CD4-positive, alpha-beta T cell (primary cell): ENCODE measurements at regions not wholly inside any gene's neighbourhood (a gene's known extent, or its start where the extent isn't known, plus 50 kb on each side); places are given as distances from the start of the nearest gene placed in this dataset.

Source experiments
- ATAC-seq: fragments of 200-7000 bp; cut with Tn5 transposase; one replicate; pipeline ENCODE4 v1.10.0; 2022; ENCODE audit warnings: mild to moderate bottlenecking; ENCODE audit not compliant: poor library complexity
- CTCF ChIA-PET: fragments of 350-600 bp; sonication (Branson Sonifier 250); formaldehyde crosslinking; loops from one replicate; lab custom pipeline; 2021; ENCODE audit warnings: antibody characterized with exemption, inconsistent platforms; lab: Charles Lee
- POLR2A ChIA-PET: fragments of 350-600 bp; sonication (Branson Sonifier 250); formaldehyde crosslinking; loops from one replicate; lab custom pipeline; 2021; ENCODE audit warnings: antibody characterized with exemption, inconsistent platforms; lab: Charles Lee
- DNase-seq, 14 experiments: peaks; one replicate each; pipeline ENCODE4 v3.0.0-alpha.2; 2013 to 2020; ENCODE audit warnings: mixed read lengths in 2 of 14
- H3K27ac ChIP-seq, 2 donors: one replicate each; pipeline versions ENCODE4 v1.5.1 to v1.7.0; 2013; ENCODE audit warnings: low read length in 2 of 2, low read depth in 1 of 2, mild to moderate bottlenecking in 1 of 2
- H3K27me3 ChIP-seq, 2 experiments: 1 replicate in 1 of 2; 2 replicates in 1 of 2; pipeline versions ENCODE4 v1.6.1 to v1.7.0; 2013; ENCODE audit warnings: low read length in 2 of 2, control low read depth in 1 of 2, mild to moderate bottlenecking in 1 of 2, moderate library complexity in 1 of 2; ENCODE audit not compliant: insufficient read depth in 2 of 2, control insufficient read depth in 1 of 2
- H3K36me3 ChIP-seq: one replicate; pipeline ENCODE4 v1.6.1; 2013; ENCODE audit warnings: low read length, control low read depth; ENCODE audit not compliant: insufficient read depth
- H3K4me1 ChIP-seq: one replicate; pipeline ENCODE4 v1.6.1; 2013; ENCODE audit warnings: low read length, control low read depth; ENCODE audit not compliant: insufficient read depth
- H3K4me3 ChIP-seq: one replicate; pipeline ENCODE4 v1.5.1; 2013; ENCODE audit warnings: mild to moderate bottlenecking, low read length, moderate library complexity
- H3K9me3 ChIP-seq, 2 experiments: 1 replicate in 1 of 2; 2 replicates in 1 of 2; pipeline versions ENCODE4 v1.6.1 to v1.7.0; 2013; ENCODE audit warnings: low read length in 2 of 2, mild to moderate bottlenecking in 2 of 2, control low read depth in 1 of 2, moderate library complexity in 1 of 2; ENCODE audit not compliant: control insufficient read depth in 1 of 2, insufficient read depth in 1 of 2
- H3K27ac Mint-ChIP-seq: one replicate; pipeline ENCODE4 v1.8.0; 2020; ENCODE audit warnings: mixed read lengths
- H3K27me3 Mint-ChIP-seq: one replicate; pipeline ENCODE4 v1.8.0; 2021; ENCODE audit warnings: mixed read lengths
- H3K36me3 Mint-ChIP-seq: one replicate; pipeline ENCODE4 v1.8.0; 2021; ENCODE audit warnings: low read depth, mixed read lengths
- H3K4me1 Mint-ChIP-seq: one replicate; pipeline ENCODE4 v1.8.0; 2021; ENCODE audit warnings: low read depth, mixed read lengths
- H3K4me3 Mint-ChIP-seq: one replicate; pipeline ENCODE4 v1.8.0; 2020; ENCODE audit warnings: mild to moderate bottlenecking, mixed read lengths
- H3K9me3 Mint-ChIP-seq: one replicate; pipeline ENCODE4 v1.8.0; 2020; ENCODE audit warnings: mixed read lengths
- intact Hi-C, 2 experiments: fragments of 100-400 bp; cut with DNase I in 1 of 2; cut with micrococcal nuclease in 1 of 2; formaldehyde crosslinking; loops; one replicate each; pipeline versions ENCODE4 v1.15.1 to v1.9.0; 2023 to 2025; cut with DNase I, micrococcal nuclease
- TF ChIP-seq, protein P1 (sequence below): fragments of 200-600 bp; IDR thresholded peaks from one replicate; pipeline ENCODE4 v1.8.0; 2022; ENCODE audit warnings: antibody characterized with exemption, mild to moderate bottlenecking

DNA sequence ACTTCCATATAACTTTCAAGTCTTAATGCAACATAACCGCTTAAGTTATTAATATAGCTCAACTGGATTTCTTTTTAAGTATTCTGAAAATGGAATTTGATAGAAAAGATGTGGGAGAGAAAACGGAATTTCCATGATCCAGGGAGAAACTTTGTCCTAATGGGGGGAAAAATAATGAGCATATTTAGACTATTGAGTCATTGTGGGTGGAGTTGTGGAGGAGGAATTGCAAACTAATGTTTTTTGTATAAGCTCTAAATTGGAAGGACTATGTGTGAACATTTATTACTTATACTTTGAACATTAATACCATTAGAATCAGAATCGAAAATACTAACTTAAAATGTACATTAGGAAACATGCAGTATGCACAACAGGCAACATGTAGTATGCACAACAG lies 159.9 kb upstream of the NEGR1 start:
- DNase-seq = no peak
- no peak for ATAC-seq
- Histone ChIP-seq H3K9me3 (peaks cover 0 to 4% of the 10 kb centered on the region in 2 experiments), H3K27me3 (no peaks in the 10 kb centered on the region), H3K27ac (no peak overlapping the region), H3K36me3 (no peaks in the 10 kb centered on the region), H3K4me1 (no peaks in the 10 kb centered on the region), H3K4me3 (no peak overlapping the region)
- ChIA-PET CTCF (no interaction called here), POLR2A (no interaction called here)
- no peaks in the 10 kb centered on the region for H3K27me3 Mint-ChIP-seq
- H3K4me1 Mint-ChIP-seq = no peaks in the 10 kb centered on the region
- TF ChIP-seq, protein P1, sequence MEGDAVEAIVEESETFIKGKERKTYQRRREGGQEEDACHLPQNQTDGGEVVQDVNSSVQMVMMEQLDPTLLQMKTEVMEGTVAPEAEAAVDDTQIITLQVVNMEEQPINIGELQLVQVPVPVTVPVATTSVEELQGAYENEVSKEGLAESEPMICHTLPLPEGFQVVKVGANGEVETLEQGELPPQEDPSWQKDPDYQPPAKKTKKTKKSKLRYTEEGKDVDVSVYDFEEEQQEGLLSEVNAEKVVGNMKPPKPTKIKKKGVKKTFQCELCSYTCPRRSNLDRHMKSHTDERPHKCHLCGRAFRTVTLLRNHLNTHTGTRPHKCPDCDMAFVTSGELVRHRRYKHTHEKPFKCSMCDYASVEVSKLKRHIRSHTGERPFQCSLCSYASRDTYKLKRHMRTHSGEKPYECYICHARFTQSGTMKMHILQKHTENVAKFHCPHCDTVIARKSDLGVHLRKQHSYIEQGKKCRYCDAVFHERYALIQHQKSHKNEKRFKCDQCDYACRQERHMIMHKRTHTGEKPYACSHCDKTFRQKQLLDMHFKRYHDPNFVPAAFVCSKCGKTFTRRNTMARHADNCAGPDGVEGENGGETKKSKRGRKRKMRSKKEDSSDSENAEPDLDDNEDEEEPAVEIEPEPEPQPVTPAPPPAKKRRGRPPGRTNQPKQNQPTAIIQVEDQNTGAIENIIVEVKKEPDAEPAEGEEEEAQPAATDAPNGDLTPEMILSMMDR = no peak
- no peaks in the 10 kb centered on the region for H3K36me3 Mint-ChIP-seq
- H3K27ac Mint-ChIP-seq = no peak overlapping the region
- intact Hi-C loops = no loop called here
- no peak overlapping the region for H3K4me3 Mint-ChIP-seq
- H3K9me3 Mint-ChIP-seq = no peaks in the 10 kb centered on the region

DNA sequence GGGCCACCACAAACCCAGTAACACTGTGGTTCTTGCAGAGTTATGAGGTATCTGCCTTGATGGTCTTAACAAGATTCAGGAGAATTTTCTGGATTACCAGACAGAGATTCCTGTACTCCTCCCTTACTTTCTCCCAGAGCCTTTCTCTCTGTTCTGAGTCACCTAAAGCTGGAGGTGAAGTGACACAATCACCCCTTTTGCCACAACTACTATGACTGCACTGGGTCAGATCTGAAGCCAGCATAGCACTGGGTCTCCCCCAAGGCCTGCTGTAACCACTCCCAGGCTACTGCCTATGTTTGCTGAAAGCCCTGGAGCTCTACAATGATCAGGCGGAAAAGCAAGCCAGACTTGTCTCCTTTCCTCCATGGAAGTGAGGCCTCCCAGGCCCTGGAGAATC lies 156.7 kb upstream of the NEGR1 start:
- intact Hi-C loops = no loop called here
- CTCF ChIA-PET = no interaction called here
- ATAC-seq = no peak
- H3K9me3 Mint-ChIP-seq = no peaks in the 10 kb centered on the region
- POLR2A ChIA-PET = no interaction called here
- H3K4me3 ChIP-seq = no peak overlapping the region
- H3K27me3 ChIP-seq = no peaks in the 10 kb centered on the region
- TF ChIP-seq, protein P1 = no peak
- H3K9me3 ChIP-seq = no peaks in the 10 kb centered on the region
- H3K36me3 ChIP-seq = no peaks in the 10 kb centered on the region
- no peak overlapping the region for H3K27ac ChIP-seq
- H3K27ac Mint-ChIP-seq = no peak overlapping the region
- H3K27me3 Mint-ChIP-seq = no peaks in the 10 kb centered on the region
- no peak for DNase-seq
- no peaks in the 10 kb centered on the region for H3K36me3 Mint-ChIP-seq
- H3K4me3 Mint-ChIP-seq = no peak overlapping the region
- no peaks in the 10 kb centered on the region for H3K4me1 ChIP-seq
- no peaks in the 10 kb centered on the region for H3K4me1 Mint-ChIP-seq

- Histone ChIP-seq H3K9me3 (no peaks in the 10 kb centered on the region), H3K4me3 (no peak overlapping the region), H3K36me3 (no peaks in the 10 kb centered on the region), H3K27me3 (no peaks in the 10 kb centered on the region), H3K27ac (no peak overlapping the region), H3K4me1 (no peaks in the 10 kb centered on the region)
- ATAC-seq (no peak), DNase-seq (no peak)
- CTCF ChIA-PET = no interaction called here
- H3K4me1 Mint-ChIP-seq = no peaks in the 10 kb centered on the region
- intact Hi-C loops = no loop called here
- POLR2A ChIA-PET = no interaction called here
- H3K4me3 Mint-ChIP-seq = no peak overlapping the region
- no peak overlapping the region for H3K27ac Mint-ChIP-seq
- H3K27me3 Mint-ChIP-seq = no peaks in the 10 kb centered on the region
- no peaks in the 10 kb centered on the region for H3K9me3 Mint-ChIP-seq
- TF ChIP-seq, protein P1 = no peak
- H3K36me3 Mint-ChIP-seq = no peaks in the 10 kb centered on the region
Observed at GRCh38 chr1:72438270-72438669, 155.9 kb upstream of the NEGR1 start.
